OCI-LY3 (cell line): ENCODE measurements at regions not wholly inside any gene's neighbourhood (a gene's known extent, or its start where the extent isn't known, plus 50 kb on each side); places are given as distances from the start of the nearest gene placed in this dataset.
A peak's percentile ranks its signal among the peaks of the same experiment; 100 is the strongest.

ENCODE experiments used
- H2AFZ ChIP-seq: fragments of 200-600, 300-600 bp; shearing (Covaris generic); 2 replicates; pipeline ENCODE4 v1.6.0; 2014; ENCODE audit warnings: antibody characterized with exemption, low read depth, low read length
- H3K27ac ChIP-seq: fragments of 200-600, 300-600 bp; sonication (generic); 2 replicates; pipeline ENCODE4 v1.5.1; 2014; ENCODE audit warnings: mild to moderate bottlenecking, low read length, moderate library complexity, mixed read lengths
- H3K27me3 ChIP-seq: fragments of 200-600, 300-600 bp; sonication (generic); 2 replicates; pipeline ENCODE4 v1.6.1; 2014; ENCODE audit warnings: low read depth, low read length, mixed read lengths
- H3K36me3 ChIP-seq: fragments of 200-600, 300-600 bp; sonication (generic); replicated peaks from 2 replicates; pipeline ENCODE3; 2014; ENCODE audit warnings: low read depth, low read length, mixed read lengths
- H3K4me1 ChIP-seq: fragments of 300-600, 200-600 bp; sonication (generic); 2 replicates; pipeline ENCODE4 v1.6.1; 2014; ENCODE audit warnings: low read length, mixed read lengths
- H3K4me2 ChIP-seq: fragments of 200-600, 300-600 bp; sonication (generic); 2 replicates; pipeline ENCODE4 v1.6.1; 2014; ENCODE audit warnings: low read length, mixed read lengths
- H3K4me3 ChIP-seq: fragments of 300-600, 200-600 bp; sonication (generic); 2 replicates; pipeline ENCODE4 v1.5.1; 2014; ENCODE audit warnings: antibody characterized with exemption, mild to moderate bottlenecking, low read length, moderate library complexity
- H3K79me2 ChIP-seq: fragments of 300-600, 200-600 bp; shearing (Covaris generic); 2 replicates; pipeline ENCODE4 v1.6.1; 2014; ENCODE audit warnings: mild to moderate bottlenecking, low read length, mixed read lengths
- H3K9ac ChIP-seq: fragments of 300-600, 200-600 bp; shearing (Covaris generic); 2 replicates; pipeline ENCODE4 v1.6.0; 2014; ENCODE audit warnings: mild to moderate bottlenecking, low read length, moderate library complexity
- H3K9me3 ChIP-seq: fragments of 200-600, 300-600 bp; shearing (Covaris generic); 2 replicates; pipeline ENCODE4 v1.6.1; 2014; ENCODE audit warnings: low read length, mixed read lengths; ENCODE audit not compliant: insufficient read depth
- H4K20me1 ChIP-seq: fragments of 200-600, 300-600 bp; sonication (generic); 2 replicates; pipeline ENCODE4 v1.6.1; 2016; ENCODE audit warnings: low read length, mixed read lengths; ENCODE audit not compliant: insufficient read depth
- EZH2phosphoT487 ChIP-seq: fragments of 200-600 bp; shearing (Covaris generic); IDR thresholded peaks from 2 replicates; pipeline ENCODE4 v1.6.1; 2018; ENCODE audit warnings: antibody characterized with exemption, mixed run types, low read depth
- TF ChIP-seq, protein P1 (sequence below): fragments of 200-600, 300-600 bp; sonication (generic); IDR thresholded peaks from 2 replicates; pipeline ENCODE4 v1.5.1; 2014; ENCODE audit warnings: antibody characterized with exemption, low read length, low read depth

DNA sequence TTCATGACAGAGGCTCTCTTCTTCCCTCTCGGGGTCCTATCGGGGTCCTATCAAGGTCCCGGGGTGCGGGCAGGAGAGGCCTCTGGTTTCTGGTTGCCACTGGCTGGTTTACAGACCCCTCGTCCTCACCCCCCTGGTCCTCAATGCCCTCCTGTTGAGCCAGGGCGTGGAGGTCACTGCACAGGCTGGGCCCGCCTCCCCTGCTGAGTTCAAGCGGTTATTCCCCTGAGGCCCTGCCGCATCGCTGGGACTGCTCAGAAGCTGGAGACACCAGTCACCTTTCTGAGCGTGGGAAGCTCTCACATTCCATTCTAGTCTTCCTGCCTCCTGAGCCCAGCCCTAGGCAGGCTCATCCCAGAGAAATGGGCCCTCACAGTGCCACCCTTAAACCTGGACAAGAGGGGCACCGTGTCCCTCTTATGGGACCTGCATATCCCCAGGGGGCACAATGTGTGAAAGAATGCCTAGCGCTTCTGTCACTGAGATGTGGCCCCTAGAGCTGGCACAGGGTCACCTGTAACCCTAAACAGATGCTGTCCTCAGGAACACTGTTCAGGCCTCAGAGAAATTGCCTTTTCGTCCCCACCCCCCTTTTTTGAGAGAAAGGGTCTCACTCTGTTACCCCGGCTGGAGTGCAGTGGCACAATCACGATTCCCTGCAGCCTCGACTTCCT lies 177.7 kb upstream of the RGS6 start:
- H4K20me1 ChIP-seq, result no peaks in the 10 kb centered on the region
- no peaks in the 10 kb centered on the region for H3K9me3 ChIP-seq
- H3K4me2 ChIP-seq, result no peak overlapping the region
- H3K79me2 ChIP-seq, result no peaks in the 10 kb centered on the region
- TF ChIP-seq, protein P1, sequence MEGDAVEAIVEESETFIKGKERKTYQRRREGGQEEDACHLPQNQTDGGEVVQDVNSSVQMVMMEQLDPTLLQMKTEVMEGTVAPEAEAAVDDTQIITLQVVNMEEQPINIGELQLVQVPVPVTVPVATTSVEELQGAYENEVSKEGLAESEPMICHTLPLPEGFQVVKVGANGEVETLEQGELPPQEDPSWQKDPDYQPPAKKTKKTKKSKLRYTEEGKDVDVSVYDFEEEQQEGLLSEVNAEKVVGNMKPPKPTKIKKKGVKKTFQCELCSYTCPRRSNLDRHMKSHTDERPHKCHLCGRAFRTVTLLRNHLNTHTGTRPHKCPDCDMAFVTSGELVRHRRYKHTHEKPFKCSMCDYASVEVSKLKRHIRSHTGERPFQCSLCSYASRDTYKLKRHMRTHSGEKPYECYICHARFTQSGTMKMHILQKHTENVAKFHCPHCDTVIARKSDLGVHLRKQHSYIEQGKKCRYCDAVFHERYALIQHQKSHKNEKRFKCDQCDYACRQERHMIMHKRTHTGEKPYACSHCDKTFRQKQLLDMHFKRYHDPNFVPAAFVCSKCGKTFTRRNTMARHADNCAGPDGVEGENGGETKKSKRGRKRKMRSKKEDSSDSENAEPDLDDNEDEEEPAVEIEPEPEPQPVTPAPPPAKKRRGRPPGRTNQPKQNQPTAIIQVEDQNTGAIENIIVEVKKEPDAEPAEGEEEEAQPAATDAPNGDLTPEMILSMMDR, result no peak
- TF ChIP-seq EZH2phosphoT487, result no peak
- no peaks in the 10 kb centered on the region for H3K36me3 ChIP-seq
- peaks cover 28% of the 10 kb centered on the region for H3K4me1 ChIP-seq
- no peaks in the 10 kb centered on the region for H3K27me3 ChIP-seq
- H3K9ac ChIP-seq, result no peak overlapping the region
- H3K4me3 ChIP-seq, result no peak overlapping the region
- H3K27ac ChIP-seq, result no peak overlapping the region
- no peak overlapping the region for H2AFZ ChIP-seq

DNA sequence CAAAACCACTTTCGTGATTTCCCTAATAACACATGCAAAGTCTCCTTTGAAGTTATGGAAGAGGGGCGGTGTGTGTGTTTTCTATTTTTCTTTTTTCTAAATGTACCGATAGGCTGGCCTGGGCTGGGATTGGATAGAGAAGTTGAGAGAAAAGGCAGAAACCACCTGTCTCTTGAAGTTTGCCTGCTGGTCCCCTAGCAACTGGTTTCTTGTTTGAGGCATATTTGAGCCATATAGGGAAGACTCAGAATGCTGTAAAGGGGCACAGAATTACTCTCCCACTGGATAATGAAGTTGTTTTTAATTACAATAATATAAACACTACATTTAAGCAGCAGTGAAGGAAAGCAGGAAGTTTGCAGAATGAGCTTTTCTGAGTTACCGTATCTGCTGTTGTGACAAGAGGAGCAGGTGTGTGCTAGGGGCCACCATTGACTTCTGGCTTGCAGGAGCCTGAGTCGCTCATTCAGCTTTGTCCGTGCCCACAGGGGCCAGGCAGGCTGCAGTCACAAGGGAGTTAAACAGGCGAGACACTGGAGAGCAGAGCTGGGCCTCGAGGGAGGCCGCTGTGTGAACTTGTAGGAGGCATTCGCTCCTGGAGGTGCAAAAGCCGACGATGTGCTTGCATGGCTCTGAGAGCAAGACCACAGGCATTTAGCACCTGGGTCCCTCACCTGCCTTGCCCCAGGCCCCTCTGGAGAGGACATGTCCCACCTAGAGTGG lies 173.8 kb upstream of the RGS6 start:
- TF ChIP-seq EZH2phosphoT487, result no peak
- TF ChIP-seq, protein P1, result no peak
- no peaks in the 10 kb centered on the region for H3K36me3 ChIP-seq
- peaks cover 21% of the 10 kb centered on the region for H3K4me1 ChIP-seq
- no peaks in the 10 kb centered on the region for H3K9me3 ChIP-seq
- H2AFZ ChIP-seq, result peak overlapping the region; percentile 52; the same call in 1 of the 2 replicates
- H3K4me3 ChIP-seq, result no peak overlapping the region
- H3K4me2 ChIP-seq, result peak overlapping the region; percentile 47
- H3K79me2 ChIP-seq, result no peaks in the 10 kb centered on the region
- H3K27ac ChIP-seq, result no peak overlapping the region
- H4K20me1 ChIP-seq, result no peaks in the 10 kb centered on the region
- no peak overlapping the region for H3K9ac ChIP-seq
- H3K27me3 ChIP-seq, result no peaks in the 10 kb centered on the region; the same call in 1 of the 2 replicates

DNA sequence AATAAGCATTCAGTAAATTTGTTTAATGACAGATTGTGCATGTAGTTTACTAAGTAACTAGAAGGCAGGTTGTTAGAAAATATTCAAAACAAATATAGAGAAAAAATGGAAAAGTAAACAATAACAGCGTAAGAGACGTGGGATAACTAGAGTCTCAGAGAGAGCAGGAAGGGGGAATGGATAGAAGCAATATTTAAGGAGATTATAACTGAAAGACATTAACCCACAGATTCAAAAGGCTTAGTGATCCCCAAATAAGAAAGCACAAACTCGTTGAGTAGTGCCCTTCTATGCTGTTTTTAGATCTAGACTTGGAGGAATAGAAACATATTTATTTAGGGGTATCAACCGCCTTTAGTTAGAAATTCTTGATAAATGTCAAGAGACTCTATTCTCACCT lies 169.7 kb upstream of the RGS6 start:
- Histone ChIP-seq H3K79me2 (no peaks in the 10 kb centered on the region), H3K36me3 (no peaks in the 10 kb centered on the region), H3K9me3 (no peaks in the 10 kb centered on the region), H3K4me3 (no peak overlapping the region), H3K4me1 (peaks cover 11% of the 10 kb centered on the region), H4K20me1 (no peaks in the 10 kb centered on the region), H3K27me3 (no peaks in the 10 kb centered on the region; the same call in 1 of the 2 replicates), H2AFZ (no peak overlapping the region), H3K27ac (no peak overlapping the region), H3K9ac (no peak overlapping the region), H3K4me2 (no peak overlapping the region)
- TF ChIP-seq, protein P1, result no peak
- TF ChIP-seq EZH2phosphoT487, result no peak

DNA sequence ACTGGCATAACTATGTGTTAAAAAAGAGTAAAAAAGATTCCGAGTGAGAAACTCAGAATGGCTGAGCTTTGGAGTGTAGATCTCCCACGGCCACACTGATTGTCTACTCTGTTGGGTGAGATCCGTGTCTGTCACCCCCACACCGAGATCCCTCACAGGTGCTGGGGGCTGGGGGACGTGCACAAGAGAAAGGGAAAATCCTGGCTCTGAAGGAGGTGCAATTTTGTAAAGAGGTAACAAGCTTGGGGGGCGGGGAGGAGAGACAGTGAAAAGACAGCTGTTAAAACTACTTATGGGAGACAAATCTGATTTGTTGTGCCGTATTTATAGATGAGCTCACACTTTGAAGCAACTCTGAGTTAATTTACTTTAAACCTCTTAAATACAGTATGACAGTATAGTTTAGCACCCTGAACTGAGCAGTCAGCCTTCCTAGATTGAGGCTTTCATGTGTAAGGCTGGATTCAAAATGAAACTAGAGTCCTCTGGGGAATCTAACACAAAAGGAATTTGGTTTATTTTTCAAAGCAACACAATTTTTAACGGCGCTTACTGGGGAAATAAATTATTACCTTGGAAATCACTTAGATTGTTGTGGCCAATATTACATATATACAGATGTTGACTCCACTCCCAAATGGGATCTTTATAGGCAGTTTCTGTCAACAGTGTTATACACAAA lies 167.4 kb upstream of the RGS6 start:
- H2AFZ ChIP-seq, result no peak overlapping the region
- no peaks in the 10 kb centered on the region; the same call in 1 of the 2 replicates for H3K27me3 ChIP-seq
- no peak overlapping the region for H3K9ac ChIP-seq
- no peak for TF ChIP-seq EZH2phosphoT487
- TF ChIP-seq, protein P1, result no peak
- H3K4me1 ChIP-seq, result no peaks in the 10 kb centered on the region
- H3K36me3 ChIP-seq, result no peaks in the 10 kb centered on the region
- no peaks in the 10 kb centered on the region for H3K9me3 ChIP-seq
- no peaks in the 10 kb centered on the region for H4K20me1 ChIP-seq
- H3K4me2 ChIP-seq, result no peak overlapping the region
- no peak overlapping the region for H3K4me3 ChIP-seq
- H3K27ac ChIP-seq, result no peak overlapping the region
- H3K79me2 ChIP-seq, result no peaks in the 10 kb centered on the region
